Naive thymus-derived CD4-positive, alpha-beta T cell (primary cell): ENCODE measurements at regions not wholly inside any gene's neighbourhood (a gene's known extent, or its start where the extent isn't known, plus 50 kb on each side); places are given as distances from the start of the nearest gene placed in this dataset.

Source experiments
- ATAC-seq: fragments of 150-1000 bp; cut with Tn5 transposase; 2 replicates; pipeline ENCODE4 v1.10.0; 2021; ENCODE audit warnings: mild to moderate bottlenecking, moderate library complexity
- CTCF ChIA-PET: fragments of 350-600 bp; sonication (Branson Sonifier 250); formaldehyde crosslinking; loops from one replicate; lab custom pipeline; 2021; ENCODE audit warnings: antibody characterized with exemption; lab: Charles Lee
- POLR2A ChIA-PET: fragments of 350-600 bp; sonication (Branson Sonifier 250); formaldehyde crosslinking; loops from one replicate; lab custom pipeline; 2021; ENCODE audit warnings: antibody characterized with exemption, inconsistent platforms; lab: Charles Lee
- DNase-seq, 9 donors: peaks; one replicate each; pipeline versions ENCODE4 v3.0.0 to v3.0.0-alpha.2; 2020 to 2022; ENCODE audit warnings: mixed read lengths in 1 of 9
- H3K27ac ChIP-seq: one replicate; pipeline ENCODE4 v1.7.0; 2013; ENCODE audit warnings: mild to moderate bottlenecking, low read depth, low read length, moderate library complexity
- H3K27me3 ChIP-seq, 2 donors: one replicate each; pipeline ENCODE4 v1.7.0; 2013; ENCODE audit warnings: low read length in 2 of 2, mild to moderate bottlenecking in 2 of 2, moderate library complexity in 2 of 2; ENCODE audit not compliant: control insufficient read depth in 2 of 2, insufficient read depth in 2 of 2
- H3K36me3 ChIP-seq, 3 experiments: 1 replicate in 2 of 3; 2 replicates in 1 of 3; pipeline ENCODE4 v1.7.0; 2013; ENCODE audit warnings: low read length in 3 of 3, mild to moderate bottlenecking in 3 of 3, moderate library complexity in 1 of 3; ENCODE audit not compliant: insufficient read depth in 3 of 3, control insufficient read depth in 2 of 3
- H3K4me1 ChIP-seq, 2 donors: one replicate each; pipeline ENCODE4 v1.7.0; 2013; ENCODE audit warnings: low read length in 2 of 2, mild to moderate bottlenecking in 2 of 2, moderate library complexity in 1 of 2; ENCODE audit not compliant: control insufficient read depth in 2 of 2, insufficient read depth in 2 of 2
- H3K4me3 ChIP-seq: 2 replicates; pipeline ENCODE4 v1.7.0; 2013; ENCODE audit warnings: mild to moderate bottlenecking, low read length
- H3K9me3 ChIP-seq, 3 experiments: 1 replicate in 2 of 3; 2 replicates in 1 of 3; pipeline ENCODE4 v1.7.0; 2013; ENCODE audit warnings: low read length in 3 of 3; ENCODE audit not compliant: control insufficient read depth in 2 of 3
- H3K27ac Mint-ChIP-seq, 9 donors: one replicate each; pipeline ENCODE4 v1.8.0; 2020 to 2022; ENCODE audit warnings: mixed read lengths in 9 of 9, mild to moderate bottlenecking in 8 of 9, moderate library complexity in 5 of 9, inconsistent platforms in 2 of 9
- H3K27me3 Mint-ChIP-seq, 5 donors: one replicate each; pipeline ENCODE4 v1.8.0; 2021 to 2022; ENCODE audit warnings: mixed read lengths in 5 of 5, mild to moderate bottlenecking in 1 of 5
- H3K36me3 Mint-ChIP-seq, 5 donors: one replicate each; pipeline ENCODE4 v1.8.0; 2020 to 2022; ENCODE audit warnings: mixed read lengths in 5 of 5, mild to moderate bottlenecking in 3 of 5, inconsistent platforms in 1 of 5
- H3K4me1 Mint-ChIP-seq, 7 donors: one replicate each; pipeline ENCODE4 v1.8.0; 2020 to 2022; ENCODE audit warnings: mixed read lengths in 7 of 7, mild to moderate bottlenecking in 3 of 7, inconsistent platforms in 1 of 7
- H3K4me3 Mint-ChIP-seq, 10 donors: one replicate each; pipeline ENCODE4 v1.8.0; 2020 to 2022; ENCODE audit warnings: mild to moderate bottlenecking in 10 of 10, mixed read lengths in 10 of 10, moderate library complexity in 6 of 10, inconsistent platforms in 2 of 10
- H3K9me3 Mint-ChIP-seq, 11 donors: one replicate each; pipeline ENCODE4 v1.8.0; 2020 to 2022; ENCODE audit warnings: mixed read lengths in 11 of 11, mild to moderate bottlenecking in 4 of 11, inconsistent platforms in 1 of 11, moderate library complexity in 1 of 11
- intact Hi-C, 2 donors: fragments of 100-400 bp; cut with micrococcal nuclease; formaldehyde crosslinking; loops; one replicate each; pipeline ENCODE4 v1.15.1; 2023

GRCh38 chr1:221018414-221018813 lies 139.2 kb downstream of the HLX start:
- no peaks in the 10 kb centered on the region for H3K36me3 Mint-ChIP-seq
- ATAC-seq: no peak
- Histone ChIP-seq H3K27me3 (no peaks in the 10 kb centered on the region), H3K4me1 (no peaks in the 10 kb centered on the region), H3K4me3 (no peak overlapping the region), H3K36me3 (no peaks in the 10 kb centered on the region), H3K27ac (no peak overlapping the region), H3K9me3 (no peaks in the 10 kb centered on the region)
- CTCF ChIA-PET: no interaction called here
- no peak overlapping the region for H3K4me3 Mint-ChIP-seq
- H3K9me3 Mint-ChIP-seq: no peaks in the 10 kb centered on the region
- DNase-seq: no peak
- peaks cover 0 to 1% (median 0%) of the 10 kb centered on the region in 7 donors for H3K4me1 Mint-ChIP-seq
- H3K27ac Mint-ChIP-seq: no peak overlapping the region
- POLR2A ChIA-PET: no interaction called here
- peaks cover 0 to 5% (median 0%) of the 10 kb centered on the region in 5 donors for H3K27me3 Mint-ChIP-seq
- intact Hi-C loops: no loop called here

GRCh38 chr1:221022331-221022730 lies 143.1 kb downstream of the HLX start:
- CTCF ChIA-PET: no interaction called here
- DNase-seq: no peak

GRCh38 chr1:221023482-221023881 lies 144.2 kb downstream of the HLX start:
- intact Hi-C loops: no loop called here
- ATAC-seq (no peak), DNase-seq (no peak)
- no peaks in the 10 kb centered on the region for H3K4me1 ChIP-seq
- no peaks in the 10 kb centered on the region for H3K9me3 ChIP-seq
- H3K4me1 Mint-ChIP-seq: no peaks in the 10 kb centered on the region
- H3K27me3 ChIP-seq: no peaks in the 10 kb centered on the region
- no peaks in the 10 kb centered on the region for H3K36me3 Mint-ChIP-seq
- H3K27ac Mint-ChIP-seq: no peak overlapping the region
- ChIA-PET POLR2A (no interaction called here), CTCF (no interaction called here)
- H3K4me3 ChIP-seq: no peak overlapping the region
- H3K4me3 Mint-ChIP-seq: no peak overlapping the region
- no peaks in the 10 kb centered on the region for H3K36me3 ChIP-seq
- peaks cover 0 to 5% (median 0%) of the 10 kb centered on the region in 5 donors for H3K27me3 Mint-ChIP-seq
- peaks cover 0 to 4% (median 0%) of the 10 kb centered on the region in 11 donors for H3K9me3 Mint-ChIP-seq
- H3K27ac ChIP-seq: no peak overlapping the region

More at GRCh38 chr1:221022331-221022730, 143.1 kb downstream of the HLX start:
- Histone ChIP-seq H3K27ac (no peak overlapping the region), H3K27me3 (no peaks in the 10 kb centered on the region), H3K9me3 (no peaks in the 10 kb centered on the region), H3K36me3 (no peaks in the 10 kb centered on the region), H3K4me3 (no peak overlapping the region), H3K4me1 (no peaks in the 10 kb centered on the region)
- no peak for ATAC-seq
- Mint-ChIP-seq H3K27ac (no peak overlapping the region), H3K27me3 (peaks cover 0 to 5% (median 0%) of the 10 kb centered on the region in 5 donors), H3K4me1 (no peaks in the 10 kb centered on the region), H3K4me3 (no peak overlapping the region), H3K9me3 (peaks cover 0 to 4% (median 0%) of the 10 kb centered on the region in 11 donors), H3K36me3 (no peaks in the 10 kb centered on the region)
- intact Hi-C loops: no loop called here
- POLR2A ChIA-PET: no interaction called here

DNA sequence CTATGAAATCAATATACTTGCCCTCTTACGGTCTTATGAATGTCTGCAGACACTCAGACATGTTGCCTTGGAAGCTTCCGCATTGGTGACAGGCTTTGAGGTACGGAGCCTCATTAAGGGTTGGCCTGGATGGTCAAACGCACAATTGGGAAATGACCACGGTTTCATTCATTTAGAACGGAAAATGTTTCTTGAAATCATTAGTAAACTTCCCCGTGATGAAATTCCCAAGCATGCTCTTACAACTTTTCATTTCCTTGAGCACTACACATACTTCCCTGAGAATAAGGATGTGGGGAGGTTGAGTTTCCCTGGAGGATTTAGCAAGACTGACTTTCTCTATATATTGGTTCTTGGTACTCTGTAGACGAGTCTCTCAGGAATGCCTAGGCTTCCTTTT lies 146.3 kb downstream of the HLX start:
- Mint-ChIP-seq H3K27me3 (peaks cover 0 to 5% (median 0%) of the 10 kb centered on the region in 5 donors), H3K36me3 (no peaks in the 10 kb centered on the region), H3K9me3 (peaks cover 0 to 4% (median 0%) of the 10 kb centered on the region in 11 donors), H3K4me3 (no peak overlapping the region), H3K27ac (no peak overlapping the region), H3K4me1 (no peaks in the 10 kb centered on the region)
- DNase-seq: no peak
- no peak overlapping the region for H3K4me3 ChIP-seq
- H3K9me3 ChIP-seq: no peaks in the 10 kb centered on the region
- H3K27me3 ChIP-seq: no peaks in the 10 kb centered on the region
- no peaks in the 10 kb centered on the region for H3K36me3 ChIP-seq
- H3K4me1 ChIP-seq: no peaks in the 10 kb centered on the region
- no peak for ATAC-seq
- intact Hi-C loops: no loop called here
- POLR2A ChIA-PET: no interaction called here
- no peak overlapping the region for H3K27ac ChIP-seq
- CTCF ChIA-PET: no interaction called here

- Histone ChIP-seq H3K27ac (no peak overlapping the region), H3K4me3 (no peak overlapping the region), H3K9me3 (no peaks in the 10 kb centered on the region), H3K4me1 (no peaks in the 10 kb centered on the region), H3K36me3 (no peaks in the 10 kb centered on the region), H3K27me3 (no peaks in the 10 kb centered on the region)
- ChIA-PET CTCF (no interaction called here), POLR2A (no interaction called here)
- Mint-ChIP-seq H3K27ac (no peak overlapping the region), H3K4me3 (no peak overlapping the region), H3K36me3 (no peaks in the 10 kb centered on the region), H3K4me1 (no peaks in the 10 kb centered on the region), H3K9me3 (peaks cover 0 to 4% (median 0%) of the 10 kb centered on the region in 11 donors), H3K27me3 (peaks cover 0 to under 1% (median 0%) of the 10 kb centered on the region in 5 donors)
- ATAC-seq (no peak), DNase-seq (no peak)
- intact Hi-C loops: no loop called here
Measured at GRCh38 chr1:221025956-221026355, 146.7 kb downstream of the HLX start.

- Mint-ChIP-seq H3K36me3 (no peaks in the 10 kb centered on the region), H3K27ac (no peak overlapping the region), H3K27me3 (peaks cover 0 to 2% (median 0%) of the 10 kb centered on the region in 5 donors), H3K9me3 (peaks cover 0 to 4% (median 0%) of the 10 kb centered on the region in 11 donors), H3K4me3 (no peak overlapping the region), H3K4me1 (no peaks in the 10 kb centered on the region)
- Histone ChIP-seq H3K4me1 (no peaks in the 10 kb centered on the region), H3K4me3 (no peak overlapping the region), H3K9me3 (no peaks in the 10 kb centered on the region), H3K27me3 (no peaks in the 10 kb centered on the region), H3K27ac (no peak overlapping the region), H3K36me3 (no peaks in the 10 kb centered on the region)
- ChIA-PET POLR2A (no interaction called here), CTCF (no interaction called here)
- no peak for DNase-seq
- ATAC-seq: no peak
- intact Hi-C loops: no loop called here
Measured at GRCh38 chr1:221029981-221030649, 150.9 kb downstream of the HLX start.

DNA sequence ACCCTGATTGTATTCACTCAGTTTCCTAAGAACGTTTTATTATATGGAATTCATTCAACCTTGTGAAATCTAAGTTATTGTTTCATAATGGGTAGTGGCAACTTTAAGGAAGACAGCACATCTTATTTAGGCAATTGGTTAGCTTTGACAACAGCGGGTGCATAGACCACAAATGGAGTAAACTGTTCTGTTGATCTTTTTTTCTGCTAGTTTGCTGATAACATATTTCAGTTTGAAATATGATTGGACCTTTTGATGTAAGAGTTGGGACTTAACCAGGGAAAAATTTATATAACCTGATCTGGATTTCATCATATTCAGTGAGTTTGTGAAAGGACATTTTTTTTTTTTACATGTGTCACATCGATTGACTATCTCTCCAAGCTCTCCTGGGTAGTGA lies 151.7 kb downstream of the HLX start:
- H3K36me3 ChIP-seq: no peaks in the 10 kb centered on the region
- intact Hi-C loops: no loop called here
- no peaks in the 10 kb centered on the region for H3K27me3 ChIP-seq
- Mint-ChIP-seq H3K4me1 (peaks cover 0 to 5% (median 0%) of the 10 kb centered on the region in 7 donors), H3K4me3 (no peak overlapping the region), H3K36me3 (no peaks in the 10 kb centered on the region), H3K27ac (no peak overlapping the region), H3K9me3 (peaks cover 0 to 6% (median 0%) of the 10 kb centered on the region in 11 donors), H3K27me3 (peaks cover 0 to 4% (median 0%) of the 10 kb centered on the region in 5 donors)
- CTCF ChIA-PET: no interaction called here
- ATAC-seq (no peak), DNase-seq (no peak)
- H3K4me3 ChIP-seq: no peak overlapping the region
- no peak overlapping the region for H3K27ac ChIP-seq
- H3K4me1 ChIP-seq: no peaks in the 10 kb centered on the region
- POLR2A ChIA-PET: no interaction called here
- H3K9me3 ChIP-seq: no peaks in the 10 kb centered on the region
